Uterus (tissue), 3 donors: ENCODE measurements at regions not wholly inside any gene's neighbourhood (a gene's known extent, or its start where the extent isn't known, plus 50 kb on each side); places are given as distances from the start of the nearest gene placed in this dataset.

Source experiments
- DNase-seq, 2 donors: peaks; one replicate each; pipeline ENCODE4 v3.0.0-alpha.2; 2019 to 2020
- H3K27ac ChIP-seq, 2 donors: fragments of 200-600 bp; sonication (generic); 1 replicate in 1 of 2; 2 replicates in 1 of 2; pipeline ENCODE4 v1.5.1; 2016 to 2018
- H3K27me3 ChIP-seq, 2 donors: fragments of 200-600 bp; sonication (generic); one replicate each; pipeline ENCODE4 v1.5.1; 2018 to 2019; ENCODE audit warnings: control low read depth in 1 of 2
- H3K36me3 ChIP-seq, 2 donors: fragments of 200-600 bp; sonication (generic); one replicate each; pipeline ENCODE4 v1.5.1; 2019; ENCODE audit warnings: control low read depth in 1 of 2
- H3K4me1 ChIP-seq, 2 donors: fragments of 200-600 bp; sonication (generic); one replicate each; pipeline ENCODE4 v1.5.1; 2018 to 2019; ENCODE audit warnings: control low read depth in 1 of 2
- H3K4me3 ChIP-seq, 2 donors: fragments of 200-600 bp; sonication (generic); 1 replicate in 1 of 2; 2 replicates in 1 of 2; pipeline ENCODE4 v1.5.1; 2018 to 2019; ENCODE audit warnings: mild to moderate bottlenecking in 1 of 2
- H3K9me3 ChIP-seq, 2 donors: fragments of 200-600 bp; sonication (generic); one replicate each; pipeline ENCODE4 v1.5.1; 2019; ENCODE audit warnings: control low read depth in 1 of 2
- POLR2A ChIP-seq, 2 donors: fragments of 450-650 bp; IDR thresholded peaks; one replicate each; pipeline ENCODE4 v1.6.1; 2016; ENCODE audit warnings: antibody characterized with exemption in 2 of 2, mild to moderate bottlenecking in 1 of 2, moderate library complexity in 1 of 2
- intact Hi-C: fragments of 100-400 bp; cut with DNase I; formaldehyde crosslinking; loops from one replicate; pipeline ENCODE4 v1.15.1; 2023; ENCODE audit warnings: low total_unique reads
- TF ChIP-seq, protein P1 (sequence below), 4 experiments: fragments of 200-600 bp in 2 of 4; fragments of 450-650 bp in 2 of 4; sonication (generic) in 2 of 4; IDR thresholded peaks; one replicate each; pipeline ENCODE4 v1.5.1; 2016 to 2019; ENCODE audit warnings: antibody characterized with exemption in 4 of 4, mild to moderate bottlenecking in 2 of 4, moderate library complexity in 1 of 4
- donor health status: DM: yes; HTN: yes; CAD: no.

DNA sequence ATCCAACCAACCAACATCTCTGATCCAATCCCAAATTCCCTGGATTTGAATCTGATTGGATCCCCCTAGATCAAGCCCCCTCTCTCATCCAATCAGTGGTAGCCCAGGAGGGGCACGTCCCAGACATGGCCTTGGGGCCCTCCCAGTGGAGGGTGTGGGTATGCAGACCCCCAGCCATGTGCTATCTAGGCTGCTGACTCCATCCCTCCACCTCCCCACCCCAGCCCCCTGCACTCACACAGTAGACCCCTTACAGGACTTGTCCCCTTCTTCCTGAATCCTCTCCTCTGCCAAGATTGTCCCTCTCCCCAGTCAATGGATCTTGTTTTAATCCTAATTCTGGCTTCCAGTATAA, 153.4 kb downstream of the OAT start:
- intact Hi-C loops: no loop called here
- no peak for TF ChIP-seq POLR2A (IDR thresholded peaks at IDR 0.05)
- TF ChIP-seq, protein P1, sequence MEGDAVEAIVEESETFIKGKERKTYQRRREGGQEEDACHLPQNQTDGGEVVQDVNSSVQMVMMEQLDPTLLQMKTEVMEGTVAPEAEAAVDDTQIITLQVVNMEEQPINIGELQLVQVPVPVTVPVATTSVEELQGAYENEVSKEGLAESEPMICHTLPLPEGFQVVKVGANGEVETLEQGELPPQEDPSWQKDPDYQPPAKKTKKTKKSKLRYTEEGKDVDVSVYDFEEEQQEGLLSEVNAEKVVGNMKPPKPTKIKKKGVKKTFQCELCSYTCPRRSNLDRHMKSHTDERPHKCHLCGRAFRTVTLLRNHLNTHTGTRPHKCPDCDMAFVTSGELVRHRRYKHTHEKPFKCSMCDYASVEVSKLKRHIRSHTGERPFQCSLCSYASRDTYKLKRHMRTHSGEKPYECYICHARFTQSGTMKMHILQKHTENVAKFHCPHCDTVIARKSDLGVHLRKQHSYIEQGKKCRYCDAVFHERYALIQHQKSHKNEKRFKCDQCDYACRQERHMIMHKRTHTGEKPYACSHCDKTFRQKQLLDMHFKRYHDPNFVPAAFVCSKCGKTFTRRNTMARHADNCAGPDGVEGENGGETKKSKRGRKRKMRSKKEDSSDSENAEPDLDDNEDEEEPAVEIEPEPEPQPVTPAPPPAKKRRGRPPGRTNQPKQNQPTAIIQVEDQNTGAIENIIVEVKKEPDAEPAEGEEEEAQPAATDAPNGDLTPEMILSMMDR (IDR thresholded peaks at IDR 0.05): no peak

DNA sequence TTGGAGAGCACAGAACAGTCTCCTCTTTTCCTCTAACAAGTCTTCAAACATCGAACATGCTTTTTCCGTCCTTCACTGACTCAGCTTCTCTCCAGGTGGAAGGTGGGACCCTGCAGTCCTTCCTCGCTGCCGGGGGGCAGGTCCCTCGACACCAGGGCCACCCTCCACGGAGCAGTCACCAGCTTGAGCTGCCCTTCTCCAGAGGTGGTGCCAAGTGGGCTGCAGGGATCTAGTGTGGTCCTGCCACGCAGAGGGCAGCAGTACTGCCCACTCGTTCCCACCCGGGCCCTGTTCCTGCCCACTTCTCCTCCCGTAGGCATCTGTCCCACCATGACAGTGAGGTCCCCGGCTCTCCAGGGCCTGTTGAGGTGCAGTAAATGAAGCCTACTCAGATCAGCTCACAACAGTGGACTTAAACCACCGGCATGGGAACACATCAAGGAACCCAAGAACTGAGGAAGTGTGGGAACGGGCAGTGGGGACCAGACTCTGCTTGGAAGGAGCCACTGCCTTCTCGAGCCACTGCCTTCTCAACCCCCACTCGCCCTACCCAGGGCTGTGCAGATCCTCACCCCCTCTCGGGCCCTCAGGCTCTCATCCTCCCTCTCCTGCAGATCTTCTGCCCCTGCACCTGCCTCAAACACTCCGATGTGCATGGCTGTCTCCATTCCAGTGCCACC, 153.9 kb downstream of the OAT start:
- no peaks in the 10 kb centered on the region for H3K27me3 ChIP-seq
- no peak for DNase-seq
- no peaks in the 10 kb centered on the region for H3K4me1 ChIP-seq
- H3K4me3 ChIP-seq: no peak overlapping the region
- H3K27ac ChIP-seq: no peak overlapping the region
- H3K36me3 ChIP-seq: no peaks in the 10 kb centered on the region
- H3K9me3 ChIP-seq: no peaks in the 10 kb centered on the region
- intact Hi-C loops: no loop called here
- TF ChIP-seq, protein P1 (IDR thresholded peaks at IDR 0.05): no peak
- TF ChIP-seq POLR2A (IDR thresholded peaks at IDR 0.05): no peak

More for the DNA sequence above, 153.4 kb downstream of the OAT start:
- no peak overlapping the region for H3K27ac ChIP-seq
- no peaks in the 10 kb centered on the region for H3K9me3 ChIP-seq
- DNase-seq: no peak
- no peaks in the 10 kb centered on the region for H3K4me1 ChIP-seq
- H3K4me3 ChIP-seq: no peak overlapping the region
- H3K36me3 ChIP-seq: no peaks in the 10 kb centered on the region
- no peaks in the 10 kb centered on the region for H3K27me3 ChIP-seq

DNA sequence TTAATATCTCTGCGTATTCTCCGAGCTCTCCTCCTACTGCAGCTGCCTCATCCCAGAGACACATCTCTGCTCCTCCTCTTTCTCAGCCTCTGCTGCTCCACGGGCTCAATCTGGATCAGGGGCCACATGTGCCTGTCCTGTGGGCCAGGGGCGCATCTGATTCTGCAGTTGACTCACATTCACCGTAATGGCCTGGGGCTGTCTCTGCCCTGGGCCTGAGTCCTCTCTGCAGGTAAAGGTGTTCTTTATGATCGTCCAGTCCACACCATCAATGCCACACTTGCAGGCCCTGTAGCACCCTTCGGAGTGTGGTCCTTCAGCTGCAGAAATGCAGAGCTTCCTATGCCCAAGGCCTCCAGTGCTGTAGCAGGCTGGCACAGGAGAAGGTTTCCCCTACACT, 154.5 kb downstream of the OAT start:
- no peaks in the 10 kb centered on the region for H3K36me3 ChIP-seq
- TF ChIP-seq POLR2A (IDR thresholded peaks at IDR 0.05): no peak
- TF ChIP-seq, protein P1 (IDR thresholded peaks at IDR 0.05): no peak
- no peak overlapping the region for H3K4me3 ChIP-seq
- no peak for DNase-seq
- intact Hi-C loops: no loop called here
- H3K9me3 ChIP-seq: no peaks in the 10 kb centered on the region
- no peaks in the 10 kb centered on the region for H3K27me3 ChIP-seq
- no peaks in the 10 kb centered on the region for H3K4me1 ChIP-seq
- no peak overlapping the region for H3K27ac ChIP-seq

DNA sequence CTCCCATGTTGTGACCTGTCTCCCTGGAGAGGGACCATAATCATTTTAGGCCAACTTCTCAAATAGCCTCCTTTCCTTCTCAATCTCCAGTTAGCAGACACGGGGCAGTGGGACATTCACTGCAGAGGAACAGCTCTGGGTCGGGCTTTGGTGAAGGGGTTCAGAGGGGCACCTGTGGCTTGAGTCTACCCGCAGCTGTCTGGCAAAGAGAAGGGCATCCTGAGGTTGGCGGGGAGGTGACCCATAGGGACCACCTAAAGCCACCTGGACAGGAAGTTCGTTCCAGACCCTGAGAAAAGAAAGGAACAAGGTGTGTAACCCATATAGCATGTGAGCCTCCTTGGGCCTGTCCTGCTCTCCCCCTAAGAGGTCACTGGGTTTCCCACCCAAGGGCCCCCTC, 155.0 kb downstream of the OAT start:
- H3K27ac ChIP-seq: no peak overlapping the region
- H3K27me3 ChIP-seq: no peaks in the 10 kb centered on the region
- H3K4me1 ChIP-seq: no peaks in the 10 kb centered on the region
- no peaks in the 10 kb centered on the region for H3K9me3 ChIP-seq
- H3K36me3 ChIP-seq: no peaks in the 10 kb centered on the region
- DNase-seq: no peak
- TF ChIP-seq POLR2A (IDR thresholded peaks at IDR 0.05): no peak
- H3K4me3 ChIP-seq: no peak overlapping the region
- intact Hi-C loops: no loop called here

DNA sequence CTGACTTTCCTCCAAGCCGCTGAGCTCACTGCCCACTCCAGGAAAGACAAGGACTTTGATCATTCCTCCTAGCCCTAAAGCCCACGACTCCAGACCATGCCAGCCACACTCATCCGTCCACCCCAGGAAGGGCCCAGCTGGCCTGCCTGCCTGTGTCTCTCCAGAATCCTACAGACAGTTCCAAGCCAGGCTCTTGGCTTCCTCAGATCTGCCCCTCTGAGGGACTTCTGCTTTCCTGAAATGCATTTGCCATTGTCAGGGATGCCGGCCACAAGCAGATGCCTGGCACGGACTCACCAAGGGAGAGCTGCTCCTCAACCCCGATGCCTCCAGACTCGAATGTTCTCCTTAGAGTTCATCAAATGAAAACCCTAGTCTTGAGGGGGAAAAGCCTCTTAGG, 155.8 kb downstream of the OAT start:
- no peak overlapping the region for H3K27ac ChIP-seq
- no peaks in the 10 kb centered on the region for H3K27me3 ChIP-seq
- H3K9me3 ChIP-seq: no peaks in the 10 kb centered on the region
- TF ChIP-seq POLR2A (IDR thresholded peaks at IDR 0.05): no peak
- TF ChIP-seq, protein P1 (IDR thresholded peaks at IDR 0.05): no peak
- H3K4me3 ChIP-seq: no peak overlapping the region
- no peak for DNase-seq
- intact Hi-C loops: no loop called here
- H3K36me3 ChIP-seq: no peaks in the 10 kb centered on the region
- no peaks in the 10 kb centered on the region for H3K4me1 ChIP-seq
